ENCODE measurements at regions not wholly inside any gene's neighbourhood (a gene's known extent, or its start where the extent isn't known, plus 50 kb on each side); places are given as distances from the start of the nearest gene placed in this dataset.
"Not testable (repeated sequence)": the region's sequence is repeated elsewhere in the genome, so short reads cannot be mapped to it uniquely, and the experiment has no call there.

DNA sequence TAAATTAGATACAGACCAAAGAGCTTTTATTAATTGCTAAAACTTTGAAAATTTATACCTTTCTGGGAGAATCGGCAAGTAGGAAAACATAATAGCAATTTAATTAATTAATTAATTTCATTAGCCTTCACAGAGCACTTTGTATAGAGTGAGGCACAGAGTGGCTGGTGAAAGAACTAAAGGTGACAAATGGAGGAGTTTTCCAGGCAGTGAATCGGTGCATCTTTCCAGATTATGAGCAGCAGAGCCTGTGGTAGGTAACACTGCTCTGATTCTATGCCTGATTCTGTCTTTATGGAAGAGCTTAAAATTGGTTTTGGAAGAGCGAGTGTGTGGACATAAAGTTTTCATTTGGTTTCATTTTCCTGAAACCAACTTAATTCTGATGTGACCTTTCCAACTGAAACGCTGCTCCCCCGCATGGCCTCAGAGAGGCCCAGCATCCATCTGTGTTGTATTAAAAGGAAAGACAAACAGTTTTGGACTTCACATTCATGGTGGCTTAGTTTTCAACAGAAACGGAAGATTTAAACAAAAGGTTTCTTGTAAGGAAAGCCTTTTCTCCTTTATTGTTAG, 188.9 kb upstream of the RPS23 start:
- DNase-seq, result no peak

DNA sequence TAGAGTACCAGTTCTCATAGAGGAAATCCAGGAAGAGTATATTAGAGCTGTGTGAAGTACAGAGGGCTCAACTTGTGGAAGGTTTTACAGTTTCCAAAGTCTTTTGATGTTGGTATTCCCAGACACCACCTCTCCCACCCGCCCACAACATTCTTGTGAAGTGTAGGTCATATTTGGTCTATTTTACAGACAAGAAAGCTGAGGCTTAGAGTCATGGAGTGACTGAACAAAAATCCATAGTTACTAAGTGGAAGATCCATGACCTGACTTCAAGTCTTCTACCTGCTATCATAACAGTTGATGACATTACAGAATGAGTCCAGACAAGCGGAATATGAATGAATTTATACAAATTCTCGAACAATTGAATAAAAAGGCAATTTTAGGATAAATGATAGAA, 187.1 kb upstream of the RPS23 start:
- no peak for DNase-seq

DNA sequence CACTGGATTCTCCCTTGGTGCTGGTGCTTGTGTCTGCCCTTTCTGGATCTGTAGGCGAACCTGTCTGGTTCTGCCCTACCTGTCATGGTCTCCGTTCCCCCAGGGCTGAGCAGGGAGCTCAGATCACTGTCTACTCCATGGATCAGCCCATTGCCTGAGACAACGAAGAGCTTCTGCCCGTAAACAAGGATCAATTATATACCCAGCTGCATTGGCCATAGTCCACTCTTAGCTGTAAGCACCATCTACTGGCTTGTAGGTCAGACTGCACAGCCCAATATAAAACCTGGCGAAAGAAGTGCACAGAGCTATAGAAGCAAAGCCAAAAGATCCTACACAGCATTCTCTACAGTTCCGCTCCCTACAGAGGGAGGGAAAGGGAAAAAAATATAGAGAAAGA, 181.5 kb upstream of the RPS23 start:
- DNase-seq, result no peak

DNA sequence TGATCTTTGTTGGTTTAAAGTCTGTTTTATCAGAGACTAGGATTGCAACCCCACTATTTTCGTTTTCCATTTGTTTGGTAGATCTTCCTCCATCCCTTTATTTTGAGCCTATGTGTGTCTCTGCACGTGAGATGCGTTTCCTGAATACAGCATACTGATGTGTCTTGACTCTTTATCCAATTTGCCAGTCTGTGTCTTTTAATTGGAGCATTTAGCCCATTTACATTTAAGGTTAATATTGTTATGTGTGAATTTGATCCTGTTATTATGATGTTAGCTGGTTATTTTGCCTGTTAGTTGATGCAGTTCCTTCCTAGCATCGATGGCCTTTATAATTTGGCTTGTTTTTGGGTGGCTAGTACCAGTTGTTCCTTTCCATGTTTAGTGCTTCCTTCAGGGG, 177.2 kb upstream of the RPS23 start:
- DNase-seq, result not testable (repeated sequence)

DNA sequence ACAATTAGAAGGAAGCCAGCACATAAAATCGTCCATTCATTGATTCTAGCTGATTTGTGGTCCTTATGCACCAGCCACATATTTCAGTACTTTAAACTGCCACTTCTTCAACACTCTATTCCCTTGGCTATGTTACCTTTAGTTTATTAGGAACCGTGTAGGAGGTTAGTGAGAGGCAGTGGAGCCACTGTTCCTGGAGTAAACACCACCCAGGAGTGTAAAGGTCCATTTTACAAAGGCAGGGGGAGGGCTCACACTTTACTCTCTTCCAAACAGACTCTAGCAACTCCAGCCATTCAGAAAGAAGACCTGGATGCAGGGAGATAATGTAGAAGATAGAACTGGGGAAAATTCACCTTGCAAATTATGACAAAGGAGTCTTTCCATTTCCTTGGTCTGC, 170.2 kb upstream of the RPS23 start:
- no peak for DNase-seq

DNA sequence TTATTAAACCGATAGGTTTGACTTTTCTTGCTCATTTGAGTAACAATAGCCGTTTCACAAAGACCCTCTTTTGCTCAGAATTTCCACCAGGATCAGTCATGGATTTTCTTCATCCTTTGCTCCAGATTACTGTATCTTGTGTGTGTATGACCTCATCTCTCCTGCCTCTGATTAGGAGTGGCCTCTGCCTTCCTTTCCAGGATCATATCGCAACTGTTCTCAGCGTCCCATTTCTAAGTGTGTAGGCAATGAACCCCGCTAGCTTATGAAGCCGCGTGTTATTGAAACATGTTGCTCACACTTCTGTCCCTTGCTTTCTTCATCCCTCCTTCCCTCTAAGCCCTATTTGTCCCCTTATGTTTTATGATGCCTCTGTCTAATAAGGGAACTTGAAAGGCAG, 169.8 kb upstream of the RPS23 start:
- no peak for DNase-seq

DNA sequence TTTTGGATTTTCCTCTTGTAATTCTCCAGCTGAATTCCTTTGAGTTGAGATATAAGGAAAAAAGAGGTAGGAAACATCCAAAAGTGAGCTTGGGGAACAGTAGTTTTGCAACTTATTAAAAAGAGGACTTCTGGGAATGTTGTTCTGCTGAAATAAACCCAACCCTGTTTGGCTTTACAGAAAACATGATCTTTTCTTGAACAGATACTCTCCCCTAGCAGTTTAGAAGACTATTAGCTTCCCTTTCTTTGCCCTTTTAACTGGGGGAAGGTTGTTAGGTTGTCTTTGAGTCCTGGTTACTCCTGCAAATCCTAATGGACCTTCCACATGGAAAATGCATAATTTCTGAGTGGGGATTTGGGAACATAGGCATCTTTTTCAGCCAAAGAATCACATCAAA, 168.7 kb upstream of the RPS23 start:
- no peak for DNase-seq

DNA sequence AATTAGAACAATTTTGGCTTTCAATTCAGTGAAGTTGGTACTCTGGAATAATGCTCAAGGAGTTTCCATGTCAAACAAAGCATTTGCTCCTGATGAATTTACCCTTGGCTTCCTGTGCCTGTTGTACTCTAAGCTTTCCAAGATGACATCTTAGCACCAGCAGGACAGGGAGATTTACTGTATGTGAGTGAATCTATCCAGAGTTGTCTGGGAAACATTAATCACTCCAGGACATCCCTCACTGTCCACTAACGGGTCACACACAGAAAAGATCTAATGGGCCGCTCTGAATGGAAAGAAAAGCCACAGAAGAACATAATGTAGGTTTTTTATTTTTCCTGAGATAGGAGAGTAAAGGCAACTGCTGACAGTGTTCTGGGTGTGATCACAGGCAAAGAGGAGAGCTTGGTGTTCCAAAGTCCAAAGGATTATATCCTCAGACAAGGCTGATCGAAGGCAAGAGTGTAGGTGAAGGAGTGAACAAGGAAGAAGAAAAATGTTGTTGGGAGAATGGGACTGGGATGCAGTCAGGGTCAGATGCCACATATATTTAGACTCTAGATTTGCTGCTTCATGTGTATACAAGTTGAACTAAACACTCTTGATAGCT, 167.7 kb upstream of the RPS23 start:
- DNase-seq, result no peak

DNA sequence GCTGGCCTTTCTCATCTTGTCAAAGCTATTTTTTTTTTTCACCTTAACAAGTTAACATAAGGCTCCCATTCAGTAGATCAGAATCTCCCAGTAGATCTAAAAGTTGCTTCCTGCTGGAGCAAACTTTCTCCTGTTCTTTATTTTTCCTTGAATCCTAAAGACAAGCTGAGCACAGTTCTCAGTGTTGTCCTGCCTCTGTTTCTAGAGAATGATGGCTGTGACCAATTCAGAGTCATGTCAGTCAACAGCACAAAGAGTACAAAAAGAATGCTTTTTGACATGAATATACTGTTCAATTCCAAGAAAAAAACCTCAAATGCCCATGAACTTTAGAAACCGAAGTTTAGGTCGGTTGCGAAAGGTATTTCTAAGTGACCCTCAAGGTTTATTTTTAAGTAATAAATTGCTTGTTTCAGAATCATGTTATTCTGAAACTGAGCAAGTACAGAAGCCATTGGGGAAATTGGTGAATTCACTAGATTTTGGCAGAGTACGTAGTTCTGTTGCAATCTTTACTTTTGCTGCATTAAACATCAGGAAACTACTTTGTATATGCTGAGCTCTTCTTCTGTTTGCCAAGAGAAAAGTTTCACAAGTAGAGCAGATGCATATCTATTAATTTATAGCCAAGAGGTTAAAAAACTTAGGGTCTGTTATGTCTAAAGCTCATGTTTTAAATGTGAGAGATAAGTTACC, 161.7 kb upstream of the RPS23 start:
- no peak for DNase-seq

DNA sequence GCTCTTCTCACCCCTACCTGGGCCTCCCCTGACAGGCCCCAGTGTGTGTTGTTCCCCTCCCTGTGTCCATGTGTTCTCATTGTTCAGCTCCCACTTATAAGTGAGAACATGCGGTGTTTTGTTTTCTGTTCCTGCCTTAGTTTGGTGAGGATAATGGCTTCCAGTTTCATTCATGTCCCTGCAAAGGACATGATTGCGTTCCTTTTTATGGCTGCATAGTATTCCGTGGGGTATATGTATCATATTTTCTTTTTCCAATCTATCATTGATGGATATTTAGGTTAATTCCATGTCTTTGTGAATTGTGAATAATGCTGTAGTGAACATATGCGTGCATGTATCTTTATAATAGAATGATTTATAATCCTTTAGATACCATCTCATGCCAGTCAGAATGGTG, 159.4 kb upstream of the RPS23 start:
- DNase-seq, result not testable (repeated sequence)

DNA sequence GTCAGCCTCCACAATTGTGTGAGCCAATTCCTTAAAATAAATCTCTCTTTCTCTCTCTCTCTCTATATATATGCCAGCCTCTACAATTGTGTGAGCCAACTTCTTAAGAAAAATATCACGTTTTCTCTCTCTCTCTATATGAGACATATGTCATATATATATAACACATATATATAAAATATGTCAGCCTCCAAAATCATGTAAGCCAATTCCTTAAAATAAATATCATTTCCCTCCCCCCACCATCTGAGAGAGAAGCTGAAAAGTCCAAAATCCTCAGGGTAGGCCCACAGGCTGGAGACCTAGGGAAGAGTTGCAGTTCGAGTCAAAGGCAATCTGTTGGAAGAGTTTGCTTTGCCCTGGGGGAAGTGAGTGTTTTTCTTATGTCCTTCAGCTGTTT, 158.1 kb upstream of the RPS23 start:
- no peak for DNase-seq

DNA sequence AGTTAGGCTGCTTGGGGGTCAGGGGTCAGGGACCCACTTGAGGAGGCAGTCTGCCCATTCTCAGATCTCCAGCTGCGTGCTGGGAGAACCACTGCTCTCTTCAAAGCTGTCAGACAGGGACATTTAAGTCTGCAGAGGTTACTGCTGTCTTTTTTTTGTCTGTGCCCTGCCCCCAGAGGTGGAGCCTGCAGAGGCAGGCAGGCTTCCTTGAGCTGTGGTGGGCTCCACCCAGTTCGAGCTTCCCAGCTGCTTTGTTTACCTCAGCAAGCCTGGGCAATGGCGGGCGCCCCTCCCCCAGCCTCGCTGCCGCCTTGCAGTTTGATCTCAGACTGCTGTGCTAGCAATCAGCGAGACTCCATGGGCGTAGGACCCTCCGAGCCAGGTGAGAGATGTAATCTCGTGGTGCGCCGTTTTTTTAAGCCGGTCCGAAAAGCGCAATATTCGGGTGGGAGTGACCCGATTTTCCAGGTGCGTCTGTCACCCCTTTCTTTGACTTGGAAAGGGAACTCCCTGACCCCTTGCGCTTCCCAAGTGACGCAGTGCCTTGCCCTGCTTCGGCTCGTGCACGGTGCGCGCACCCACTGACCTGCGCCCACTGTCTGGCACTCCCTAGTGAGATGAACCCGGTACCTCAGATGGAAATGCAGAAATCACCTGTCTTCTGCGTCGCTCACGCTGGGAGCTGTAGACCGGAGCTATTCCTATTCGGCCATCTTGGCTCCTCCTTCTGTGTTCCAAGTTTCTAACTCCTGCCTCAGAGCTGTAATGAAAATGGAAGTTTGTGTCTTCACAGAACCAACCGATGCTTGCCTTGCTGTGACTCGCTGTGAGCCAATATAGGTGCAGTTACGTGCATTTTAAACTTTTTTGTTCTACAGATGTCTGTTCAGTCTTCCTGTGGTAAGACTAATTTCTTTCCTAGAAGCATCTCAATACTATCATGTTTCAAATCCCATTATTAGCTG, 156.8 kb upstream of the RPS23 start:
- not testable (repeated sequence) for DNase-seq

DNA sequence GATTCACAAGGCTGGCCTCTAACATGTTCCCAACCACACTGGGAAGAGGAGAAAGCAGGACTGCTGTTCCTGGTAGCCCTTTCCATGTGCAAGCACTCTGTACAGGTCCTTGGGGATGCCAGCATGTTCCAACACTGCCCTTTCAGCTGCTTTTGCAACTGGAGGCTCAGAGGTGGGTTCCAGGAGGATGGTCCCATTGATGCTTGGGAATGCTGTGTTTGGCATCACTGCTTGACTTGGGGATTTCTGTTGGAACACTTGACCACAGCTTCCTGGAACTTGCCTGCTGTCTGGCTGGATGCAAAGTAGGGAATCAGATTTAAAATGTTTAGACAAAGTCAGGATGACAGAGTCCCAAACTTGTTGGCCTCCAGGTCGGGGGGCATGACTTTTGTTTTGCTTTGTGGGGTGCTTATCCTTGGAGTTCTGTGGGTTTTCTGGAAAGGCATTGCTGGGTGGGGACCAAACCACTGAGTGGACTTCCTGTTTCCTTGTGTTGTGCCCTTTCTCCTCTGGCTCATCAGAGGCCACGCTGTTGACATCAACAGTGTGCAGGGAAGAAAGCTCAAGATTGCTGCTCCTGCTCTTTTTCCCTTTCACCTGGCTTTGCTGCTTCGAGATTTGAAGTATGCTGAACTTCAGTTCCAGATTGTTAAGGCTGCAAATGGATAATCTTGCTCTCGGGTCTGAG, 148.5 kb upstream of the RPS23 start:
- no peak for DNase-seq

DNA sequence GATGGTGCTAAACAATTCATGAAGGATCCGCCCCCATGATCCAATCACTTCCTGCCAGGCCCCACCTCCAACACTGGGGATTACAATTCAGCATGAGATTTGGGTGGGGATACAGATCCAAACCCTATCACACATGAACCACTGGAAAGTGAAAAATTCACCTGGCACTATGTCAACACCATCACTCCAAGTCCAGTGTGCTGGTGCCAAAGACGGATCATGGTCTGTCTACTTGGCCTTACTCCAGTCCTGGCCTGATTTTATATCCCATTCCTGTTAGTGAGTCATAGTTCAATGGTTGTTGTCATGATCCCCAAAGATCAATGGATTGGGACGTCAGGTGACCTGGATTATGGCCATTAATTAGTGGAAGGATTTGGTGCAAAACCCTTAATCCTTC, 147.4 kb upstream of the RPS23 start:
- no peak for DNase-seq

DNA sequence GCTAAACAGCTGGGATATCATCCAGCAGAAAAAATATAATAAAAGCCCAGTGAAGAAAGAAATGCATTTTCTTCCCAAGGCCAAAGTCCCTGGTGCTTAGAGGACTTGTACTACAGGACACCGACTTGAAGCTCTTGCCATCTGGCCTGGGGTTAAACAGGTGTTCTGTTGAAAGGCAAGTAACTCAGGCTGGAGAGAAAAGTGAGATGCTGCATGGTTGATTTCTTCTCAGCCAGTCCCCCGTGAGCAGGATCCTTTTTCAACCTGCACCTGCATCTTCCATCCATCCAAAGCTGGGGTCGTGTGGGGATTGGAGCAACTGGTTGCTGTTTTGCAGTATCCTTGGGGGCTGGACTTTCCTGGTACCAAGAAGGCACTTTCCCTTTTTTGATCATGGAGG, 146.1 kb upstream of the RPS23 start:
- DNase-seq, result no peak

DNA sequence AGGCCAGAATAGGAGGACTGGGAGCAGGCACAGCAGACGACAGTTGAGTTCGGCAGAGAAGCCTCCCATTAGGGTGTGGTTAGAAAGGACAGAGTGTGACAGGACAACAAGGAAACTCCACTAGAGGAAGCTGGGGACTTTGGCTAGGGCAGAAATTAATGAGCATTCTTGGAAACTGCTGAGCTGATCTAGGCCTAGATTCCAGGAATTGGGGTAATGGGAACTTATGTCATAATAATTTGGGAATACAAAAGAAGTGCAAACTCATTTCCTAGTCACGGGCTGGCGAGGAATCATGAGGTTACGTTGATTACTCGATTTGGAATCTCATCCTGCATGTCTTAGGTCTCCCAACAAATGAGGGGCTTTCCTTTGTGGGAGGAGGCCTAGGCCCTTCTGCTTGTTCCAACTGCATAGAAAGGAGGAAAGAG, 144.6 kb upstream of the RPS23 start:
- no peak for DNase-seq

DNA sequence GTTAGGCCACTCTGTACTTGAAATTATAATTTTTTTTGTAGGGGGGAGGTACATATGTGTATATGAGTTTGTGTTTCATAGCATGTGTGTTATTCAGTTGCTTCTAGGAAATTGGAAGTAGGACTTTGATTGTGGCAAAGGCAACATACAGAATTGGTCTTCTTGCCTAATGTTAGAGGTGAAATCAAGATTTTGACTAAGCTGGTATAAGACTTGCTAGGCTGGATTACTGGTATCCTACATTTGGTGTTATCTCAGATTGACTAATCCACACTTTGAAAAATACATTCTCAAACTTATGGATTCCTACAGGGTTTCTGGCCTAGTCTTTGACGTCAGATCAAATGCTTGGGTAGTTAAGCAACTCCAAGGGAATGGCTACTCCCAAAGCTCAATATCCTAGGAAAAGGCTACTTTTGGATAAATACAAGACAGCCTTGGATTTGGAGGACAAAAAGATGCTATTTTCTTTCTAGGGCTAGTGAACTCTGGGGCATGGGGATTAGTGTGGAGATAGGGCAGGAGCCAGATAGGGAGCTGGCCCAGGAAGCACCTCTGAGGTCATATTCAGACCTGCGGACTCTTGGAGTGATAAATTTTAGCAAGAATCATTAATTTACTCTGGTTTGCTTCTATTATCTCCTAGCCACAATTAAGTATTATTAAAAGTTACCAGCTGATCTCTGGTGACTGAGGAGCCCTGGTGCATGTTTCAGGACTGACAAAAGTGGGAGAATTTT, 144.0 kb upstream of the RPS23 start:
- DNase-seq, result no peak

DNA sequence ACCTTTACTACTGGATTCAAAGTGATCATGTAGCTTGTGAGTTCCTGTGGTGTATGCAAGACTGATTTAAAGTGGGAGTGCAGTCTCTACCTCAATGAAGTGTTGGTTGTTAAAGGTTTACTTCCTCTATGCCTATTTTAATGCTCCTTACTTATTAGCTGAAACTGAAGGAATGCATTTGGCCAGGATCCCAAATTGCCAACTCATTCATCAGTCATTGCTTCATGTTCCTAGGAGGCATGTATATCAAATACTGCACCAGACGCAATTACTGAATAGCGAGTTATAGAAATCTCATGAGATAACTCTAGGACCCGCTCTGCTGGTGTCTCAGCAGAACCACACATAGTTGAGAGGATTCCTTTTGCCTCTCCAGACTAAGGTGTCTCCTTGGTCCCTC, 143.0 kb upstream of the RPS23 start:
- DNase-seq, result no peak

DNA sequence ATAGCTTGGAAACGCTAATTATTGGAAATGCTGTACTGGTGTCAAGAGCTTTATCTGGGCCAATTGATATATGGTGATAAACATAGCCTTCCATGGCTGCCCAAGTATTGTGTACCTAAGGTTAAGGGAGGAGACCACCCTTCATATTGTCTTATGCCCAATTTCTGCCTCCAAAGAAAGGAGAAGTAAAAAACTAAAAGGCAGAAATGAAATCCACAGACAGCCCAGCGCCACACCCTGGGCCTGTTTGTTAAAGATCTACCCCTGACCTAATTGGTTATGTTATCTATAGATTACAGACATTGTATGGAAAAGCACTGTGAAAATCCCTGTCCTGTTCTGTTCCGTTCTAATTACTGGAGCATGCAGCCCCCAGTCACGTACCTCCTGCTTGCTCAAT, 142.4 kb upstream of the RPS23 start:
- DNase-seq, result not testable (repeated sequence)

DNA sequence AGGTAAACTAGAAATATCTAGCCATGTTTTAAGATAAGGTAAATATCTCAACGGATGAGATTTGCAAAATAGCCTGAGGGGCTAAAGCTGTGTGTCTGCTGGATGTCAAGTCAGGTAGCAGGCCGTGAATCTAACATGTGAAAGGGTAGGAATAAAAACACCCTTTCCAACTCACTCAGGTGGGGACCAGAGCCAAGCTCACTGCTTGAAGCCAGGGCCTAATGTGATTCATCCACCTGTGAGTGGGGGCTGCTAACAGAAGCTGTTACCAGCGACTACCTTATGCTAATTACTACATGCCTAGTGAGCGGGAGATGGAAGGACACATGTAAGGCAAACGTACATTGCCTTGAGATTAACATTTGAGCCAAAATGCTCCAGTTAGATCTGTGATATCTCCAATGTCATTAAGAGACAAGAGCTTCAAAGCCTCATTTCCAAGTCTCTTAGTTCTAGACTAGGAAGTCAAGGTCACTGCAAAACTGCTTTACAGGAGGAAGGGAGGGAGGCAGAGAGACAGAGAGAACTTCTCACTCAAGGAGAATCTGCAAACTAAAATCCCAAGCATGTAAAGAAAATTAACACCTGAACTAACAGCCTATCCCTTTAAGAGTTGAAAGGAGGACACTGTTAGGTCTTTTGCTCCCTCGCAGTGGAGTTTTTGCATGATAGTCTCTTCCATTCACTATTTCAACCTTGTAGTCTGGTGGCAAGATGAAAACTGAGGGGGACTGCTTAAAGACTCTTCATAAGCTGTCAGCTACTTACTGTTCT, 141.6 kb upstream of the RPS23 start:
- no peak for DNase-seq

DNA sequence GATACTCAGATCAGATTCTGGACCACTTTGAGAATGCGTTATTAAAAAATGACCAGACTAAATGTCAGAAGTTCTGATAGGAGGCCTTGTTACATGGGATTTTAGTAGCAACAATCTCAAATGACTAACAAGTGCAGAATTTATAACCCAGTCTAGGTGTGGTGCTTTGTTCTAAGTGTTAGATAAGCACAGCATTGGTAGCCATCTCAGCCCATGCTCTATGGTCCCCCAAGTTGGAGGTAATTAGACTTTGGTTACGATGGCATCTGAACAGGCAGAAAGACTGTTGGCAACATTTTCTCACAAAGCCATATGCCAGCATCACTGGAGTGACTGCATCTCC, 140.4 kb upstream of the RPS23 start:
- no peak for DNase-seq

All from CD4-positive, alpha-beta T cell treated with Interleukin-17A for 1 hour (primary cell).